HG03108 (cell line): ENCODE measurements at regions not wholly inside any gene's neighbourhood (a gene's known extent, or its start where the extent isn't known, plus 50 kb on each side); places are given as distances from the start of the nearest gene placed in this dataset.

Source experiments
- ATAC-seq: cut with Tn5 transposase; IDR thresholded peaks from one replicate; pipeline ENCODE4 v1.9.1; 2021; ENCODE audit warnings: moderate library complexity; ENCODE audit not compliant: unreplicated experiment

GRCh38 chr2:176709149-176709951, 440.1 kb downstream of the MTX2 start:
- no peak for ATAC-seq

DNA sequence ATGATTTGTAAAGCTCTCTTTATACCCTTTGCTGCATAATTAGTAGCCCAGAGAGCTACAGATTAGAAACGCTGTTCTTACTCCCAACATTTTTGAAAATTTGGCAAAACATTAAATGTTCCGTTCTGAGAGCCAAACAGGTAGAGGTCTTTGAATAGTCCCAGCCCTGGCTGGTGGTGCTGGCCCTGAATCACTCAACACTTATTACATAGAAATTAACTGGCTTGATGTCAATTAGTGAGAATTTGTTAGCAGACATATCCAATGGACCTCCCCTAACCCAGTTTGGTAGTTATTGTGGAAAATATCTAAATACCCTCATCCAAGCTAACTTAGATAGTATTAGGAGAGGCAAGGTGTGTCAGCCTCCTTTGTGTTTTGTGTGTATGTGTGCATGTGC, 440.7 kb downstream of the MTX2 start:
- no peak for ATAC-seq

- no peak for ATAC-seq
These were observed 441.5 kb downstream of the MTX2 start for GRCh38 chr2:176710657-176711186.

GRCh38 chr2:176725873-176726645, 456.8 kb downstream of the MTX2 start:
- ATAC-seq: no peak

DNA sequence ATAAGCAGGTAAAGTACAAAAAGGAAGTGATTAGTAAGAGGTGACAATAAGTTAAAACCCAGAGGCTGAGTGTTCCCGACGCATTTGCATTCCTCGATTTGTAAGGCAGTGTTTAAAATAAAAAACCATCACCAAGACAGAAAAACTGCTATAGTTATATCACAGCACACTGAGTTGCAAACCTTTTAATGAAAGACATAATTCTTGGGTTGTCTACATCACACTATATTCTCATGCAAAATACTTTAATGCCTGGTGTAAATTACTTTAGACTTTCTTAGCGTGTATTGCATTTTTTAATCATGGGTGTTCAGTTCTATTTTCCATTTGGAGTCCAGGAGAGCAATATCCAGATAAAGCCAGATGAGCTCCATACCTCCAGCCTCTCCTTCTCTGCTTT, 458.5 kb downstream of the MTX2 start:
- no peak for ATAC-seq

DNA sequence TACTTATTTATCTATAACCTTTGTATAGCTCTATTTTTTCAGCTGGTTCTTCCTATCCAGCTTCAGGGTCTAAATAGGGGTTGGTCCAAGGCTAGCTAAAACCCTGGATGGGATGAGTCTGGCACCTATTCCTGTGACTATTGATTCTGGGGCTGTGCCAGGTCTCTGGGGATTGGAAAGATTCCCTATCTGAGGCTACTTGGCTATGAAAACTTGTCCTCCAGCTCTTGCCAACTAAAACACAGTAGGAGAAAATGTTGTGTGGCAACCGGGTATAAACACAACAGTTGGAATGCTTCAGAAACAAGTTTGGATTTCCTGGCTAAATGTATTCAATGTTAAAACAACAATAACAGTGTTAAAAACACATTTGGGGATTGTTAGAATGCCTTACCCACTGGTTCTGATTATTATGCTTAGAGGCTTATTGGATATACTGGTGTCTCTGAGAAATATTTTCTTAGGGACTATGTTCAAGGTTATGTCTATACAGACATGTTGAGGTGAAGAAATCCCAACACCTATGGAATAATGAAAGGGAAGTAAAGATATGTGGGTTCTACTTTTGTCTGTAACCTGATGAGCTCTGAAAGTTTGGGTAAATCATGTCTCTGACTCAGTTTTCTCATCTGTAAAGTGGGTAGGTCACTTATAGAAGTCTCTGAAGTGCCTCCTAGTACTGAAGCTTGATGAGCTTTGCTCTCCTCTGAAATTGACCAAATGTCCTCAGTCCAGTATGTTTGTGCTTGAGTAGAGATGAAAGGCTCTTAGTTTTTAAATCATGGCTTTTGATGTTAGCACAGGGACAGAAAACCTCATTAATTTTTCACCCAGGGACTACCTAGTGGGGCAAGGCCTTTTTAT, 460.7 kb downstream of the MTX2 start:
- ATAC-seq: no peak

DNA sequence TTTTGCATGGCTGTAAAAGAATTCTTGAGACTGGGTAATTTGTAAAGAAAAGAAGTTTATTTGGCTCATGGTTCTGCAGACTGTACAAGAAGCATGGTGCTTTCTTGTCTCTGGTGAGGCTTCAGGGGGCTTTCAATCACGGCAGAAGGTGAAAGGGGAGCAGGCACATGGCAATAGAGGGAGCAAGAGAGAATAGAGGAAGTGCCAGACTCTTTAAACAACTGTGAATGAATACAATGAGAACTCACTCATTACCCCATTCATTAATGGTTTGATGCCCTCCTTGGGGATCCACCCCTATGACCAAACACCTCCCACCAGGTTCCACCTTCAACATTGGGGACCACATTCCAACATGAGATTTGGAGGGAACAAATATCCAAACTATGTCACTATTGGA, 463.5 kb downstream of the MTX2 start:
- no peak for ATAC-seq

- ATAC-seq: no peak
These were observed 464.6 kb downstream of the MTX2 start for GRCh38 chr2:176733698-176734430.

DNA sequence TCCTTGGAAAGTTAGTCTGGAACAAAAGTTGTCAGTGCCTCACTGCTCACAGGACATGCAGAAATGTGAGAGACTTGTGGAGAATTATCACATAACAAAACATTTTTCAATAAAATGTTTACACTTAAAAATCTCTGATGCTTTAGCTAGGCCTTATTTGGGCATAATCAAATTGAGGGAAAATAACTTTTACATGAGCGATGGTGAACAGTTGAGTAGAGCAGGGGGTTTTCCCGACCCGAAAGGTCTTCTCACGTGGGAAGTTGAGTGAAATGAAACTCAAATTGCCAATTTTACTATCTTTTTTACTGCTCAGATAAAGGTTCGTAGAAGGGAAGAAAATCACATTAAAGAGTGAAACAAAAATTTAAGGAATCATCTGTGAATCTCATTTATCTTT, 465.6 kb downstream of the MTX2 start:
- ATAC-seq: no peak

DNA sequence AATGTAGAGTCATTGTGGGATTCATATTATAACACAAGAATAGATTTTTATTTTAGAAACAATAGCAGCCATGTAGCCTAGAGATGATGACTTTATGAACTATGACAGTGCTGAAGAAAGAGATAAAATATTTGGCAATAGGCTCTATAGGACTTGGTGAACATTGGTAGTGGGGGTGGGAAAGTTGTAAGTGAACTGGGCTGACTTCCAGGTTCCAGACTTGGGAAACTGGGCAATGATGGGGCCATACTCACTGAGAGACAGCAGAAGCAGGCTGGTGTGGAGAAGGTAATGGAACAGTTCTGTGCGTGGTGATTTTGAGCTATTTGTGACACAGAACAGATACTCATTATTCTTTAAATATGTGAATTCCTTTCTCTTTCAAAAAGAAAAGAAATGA, 470.3 kb upstream of the HNRNPA3 start:
- ATAC-seq: no peak

GRCh38 chr2:176743671-176744070, 468.9 kb upstream of the HNRNPA3 start:
- no peak for ATAC-seq

DNA sequence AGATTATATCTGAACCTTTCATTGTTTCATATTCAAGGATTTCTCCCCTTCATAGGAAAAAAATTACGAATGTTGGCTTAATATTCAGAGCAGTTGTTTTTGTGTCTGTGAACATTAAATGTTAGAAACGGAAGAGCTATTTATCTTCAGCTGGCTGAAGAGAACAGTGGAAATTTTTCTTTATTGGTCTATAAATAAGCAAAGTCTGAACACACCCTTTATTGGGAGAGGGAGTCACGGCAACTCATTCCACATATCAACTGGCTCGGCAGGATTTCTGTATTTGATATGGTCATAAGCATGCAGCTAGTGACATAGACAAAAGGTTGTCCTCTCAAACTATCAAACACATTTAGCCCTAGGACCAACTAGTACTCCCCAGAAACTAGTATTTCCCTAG, 468.4 kb upstream of the HNRNPA3 start:
- ATAC-seq: no peak

DNA sequence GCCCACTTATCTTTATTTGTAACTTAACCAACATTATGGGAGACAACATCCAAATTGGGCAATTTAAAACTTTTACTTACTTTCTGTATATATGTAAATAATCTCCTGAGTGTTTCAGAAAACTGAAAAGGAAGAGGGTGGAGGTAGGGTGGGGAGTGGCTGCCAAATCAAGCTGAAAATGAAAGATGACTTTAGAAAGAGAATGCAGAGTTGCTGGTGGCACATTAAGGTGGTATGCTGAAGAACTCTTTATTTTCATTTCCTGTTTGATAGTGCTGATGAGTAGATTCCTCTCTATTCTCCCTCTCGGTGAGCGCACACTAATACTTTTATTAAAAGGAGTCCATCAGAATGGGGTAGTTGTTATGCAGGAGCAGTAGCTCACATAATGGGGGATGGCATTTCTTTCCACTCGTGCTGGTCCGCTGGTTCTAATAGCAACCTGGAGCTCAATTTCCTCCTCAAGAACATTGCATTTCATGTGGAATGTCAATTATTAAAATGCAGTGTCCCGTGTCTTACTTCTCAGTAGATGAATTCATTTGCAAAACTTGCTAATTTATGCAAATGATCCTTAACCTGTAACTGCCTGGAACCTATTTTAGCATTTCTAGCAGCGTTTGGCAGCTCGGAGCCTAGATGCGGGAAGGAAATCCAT, 466.9 kb upstream of the HNRNPA3 start:
- ATAC-seq: peak; percentile 76

DNA sequence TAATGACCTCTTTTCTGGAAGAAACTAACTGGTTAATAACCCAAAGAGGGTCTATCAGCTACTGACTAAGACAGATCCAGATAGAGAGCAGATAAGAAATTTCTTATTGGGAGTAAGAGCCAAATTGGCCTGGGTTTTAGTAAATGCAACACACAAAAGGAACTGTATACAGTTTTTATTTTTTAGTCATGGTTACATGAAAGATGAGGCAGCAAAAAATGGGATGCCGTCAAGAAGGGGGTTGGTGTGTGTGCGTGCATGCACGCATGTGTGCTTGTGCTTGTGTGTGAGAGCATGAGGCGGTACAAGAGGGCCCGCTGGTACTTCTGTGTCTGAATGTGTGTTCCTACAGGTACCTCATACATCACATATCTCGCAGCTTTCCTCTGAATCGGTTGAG, 466.2 kb upstream of the HNRNPA3 start:
- ATAC-seq: no peak

- no peak for ATAC-seq
These were observed 465.1 kb upstream of the HNRNPA3 start for GRCh38 chr2:176747506-176747905.

DNA sequence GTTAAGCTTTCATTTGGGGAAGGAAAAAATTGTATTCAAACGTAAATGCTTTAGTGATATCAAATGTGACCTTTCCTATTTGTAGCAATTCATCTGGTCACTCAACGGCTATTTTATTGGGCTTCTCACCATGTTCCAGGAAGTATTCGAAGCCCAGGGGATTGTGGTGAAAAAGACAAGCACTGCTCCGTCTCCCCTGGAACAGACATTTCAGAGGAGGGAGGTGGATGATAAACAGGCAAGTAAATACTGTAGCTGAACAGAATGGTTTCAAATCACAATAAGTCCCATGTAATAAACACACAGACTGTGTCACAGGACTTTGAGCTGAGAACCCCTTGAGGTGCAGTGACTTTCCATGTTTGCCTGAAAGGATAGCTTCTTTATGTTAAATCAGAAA, 464.7 kb upstream of the HNRNPA3 start:
- ATAC-seq: no peak

- no peak for ATAC-seq
These were observed 463.9 kb upstream of the HNRNPA3 start for GRCh38 chr2:176748662-176749061.

GRCh38 chr2:176751314-176752227, 461.0 kb upstream of the HNRNPA3 start:
- no peak for ATAC-seq

DNA sequence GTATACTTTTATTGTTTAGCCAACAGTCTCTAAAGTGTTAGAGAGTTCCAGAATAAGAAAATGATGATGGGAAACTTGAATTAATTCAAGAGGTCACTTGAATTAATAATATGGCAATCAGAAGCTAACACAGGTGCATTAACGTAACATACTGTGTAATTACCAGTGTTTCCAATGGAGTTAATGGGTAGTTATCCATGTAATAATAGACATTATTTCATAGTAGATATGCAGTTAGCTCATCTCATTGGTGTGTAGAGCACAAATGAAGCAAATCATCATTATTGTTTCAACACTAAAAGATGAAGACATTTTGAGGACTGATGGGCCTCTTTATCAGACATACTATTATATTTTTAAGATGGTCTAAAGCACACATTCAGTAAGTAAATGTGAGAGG, 460.3 kb upstream of the HNRNPA3 start:
- no peak for ATAC-seq
